GM18505 (cell line): ENCODE measurements at regions not wholly inside any gene's neighbourhood (a gene's known extent, or its start where the extent isn't known, plus 50 kb on each side); places are given as distances from the start of the nearest gene placed in this dataset.

Experiments
- ATAC-seq: cut with Tn5 transposase; IDR thresholded peaks from one replicate; pipeline ENCODE4 v1.9.1; 2021; ENCODE audit not compliant: unreplicated experiment
- POLR2A ChIP-seq: IDR thresholded peaks from 4 replicates; pipeline ENCODE4 v1.6.1; 2011; ENCODE audit warnings: borderline replicate concordance; ENCODE audit not compliant: insufficient read depth, insufficient read length; ENCODE audit errors: extremely low read depth

GRCh38 chr5:173667702-173668101, 51.3 kb upstream of the BOD1 start:
- no peak for TF ChIP-seq POLR2A
- no peak for ATAC-seq

GRCh38 chr5:173668245-173668800, 51.9 kb upstream of the BOD1 start:
- TF ChIP-seq POLR2A = no peak
- ATAC-seq = no peak

DNA sequence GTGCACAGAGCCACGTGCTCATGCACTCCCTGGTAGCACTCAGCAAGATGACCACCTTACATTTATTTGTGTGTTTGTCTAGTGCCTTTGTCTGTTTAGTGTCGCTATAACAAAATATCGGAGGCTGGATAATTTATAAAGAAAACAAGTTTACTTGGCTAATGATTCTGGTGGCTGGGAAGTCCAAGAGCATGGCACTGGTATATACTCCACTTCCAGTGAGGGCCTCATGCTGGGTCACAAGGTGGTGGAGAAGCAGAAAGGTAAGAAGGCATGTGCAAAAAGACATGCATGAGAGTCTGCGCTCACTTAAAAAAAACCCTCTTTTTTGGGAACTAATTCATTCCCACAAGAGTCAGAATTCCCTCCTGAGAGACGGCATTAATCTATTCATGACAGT, 52.5 kb upstream of the BOD1 start:
- ATAC-seq = no peak
- TF ChIP-seq POLR2A = no peak

GRCh38 chr5:173669483-173669882, 53.0 kb upstream of the BOD1 start:
- ATAC-seq = no peak
- TF ChIP-seq POLR2A = no peak

DNA sequence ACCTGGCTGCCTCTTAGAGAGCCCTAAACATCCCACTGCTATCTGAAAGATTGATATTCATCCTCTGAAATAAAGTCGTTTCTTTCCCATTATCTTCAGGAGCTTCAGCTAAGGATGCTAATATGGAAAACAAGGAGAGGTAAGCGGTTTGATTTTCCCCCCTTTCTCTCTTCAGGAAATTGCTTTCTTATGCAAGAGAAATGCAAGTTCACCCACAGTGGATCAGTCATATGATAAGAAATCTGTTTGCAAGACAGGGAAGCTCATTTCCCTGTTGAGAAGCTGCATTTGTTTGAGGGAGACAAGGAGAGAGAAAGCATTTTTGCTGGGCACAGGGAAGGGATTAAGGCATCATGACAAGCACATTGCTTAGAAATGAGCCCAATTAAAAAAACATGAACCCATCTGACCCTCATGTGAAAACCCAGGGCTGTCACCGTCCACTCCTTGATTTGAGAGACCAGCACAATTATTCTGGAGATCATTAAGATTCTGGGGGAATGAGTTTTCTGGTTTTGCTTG, 53.7 kb upstream of the BOD1 start:
- ATAC-seq = no peak
- no peak for TF ChIP-seq POLR2A

GRCh38 chr5:173670791-173671120, 54.3 kb upstream of the BOD1 start:
- ATAC-seq = no peak
- TF ChIP-seq POLR2A = no peak

GRCh38 chr5:173671121-173671949, 54.9 kb upstream of the BOD1 start:
- no peak for ATAC-seq
- TF ChIP-seq POLR2A = no peak

GRCh38 chr5:173672166-173672565, 55.7 kb upstream of the BOD1 start:
- no peak for TF ChIP-seq POLR2A
- ATAC-seq = no peak

GRCh38 chr5:173672891-173673290, 56.4 kb upstream of the BOD1 start:
- no peak for TF ChIP-seq POLR2A
- no peak for ATAC-seq

GRCh38 chr5:173673295-173674101, 57.0 kb upstream of the BOD1 start:
- TF ChIP-seq POLR2A = no peak
- no peak for ATAC-seq

GRCh38 chr5:173675287-173675996, 59.0 kb upstream of the BOD1 start:
- TF ChIP-seq POLR2A = no peak
- ATAC-seq = no peak

- no peak for ATAC-seq
- TF ChIP-seq POLR2A = no peak
Measured at GRCh38 chr5:173676375-173676774, 59.9 kb upstream of the BOD1 start.

DNA sequence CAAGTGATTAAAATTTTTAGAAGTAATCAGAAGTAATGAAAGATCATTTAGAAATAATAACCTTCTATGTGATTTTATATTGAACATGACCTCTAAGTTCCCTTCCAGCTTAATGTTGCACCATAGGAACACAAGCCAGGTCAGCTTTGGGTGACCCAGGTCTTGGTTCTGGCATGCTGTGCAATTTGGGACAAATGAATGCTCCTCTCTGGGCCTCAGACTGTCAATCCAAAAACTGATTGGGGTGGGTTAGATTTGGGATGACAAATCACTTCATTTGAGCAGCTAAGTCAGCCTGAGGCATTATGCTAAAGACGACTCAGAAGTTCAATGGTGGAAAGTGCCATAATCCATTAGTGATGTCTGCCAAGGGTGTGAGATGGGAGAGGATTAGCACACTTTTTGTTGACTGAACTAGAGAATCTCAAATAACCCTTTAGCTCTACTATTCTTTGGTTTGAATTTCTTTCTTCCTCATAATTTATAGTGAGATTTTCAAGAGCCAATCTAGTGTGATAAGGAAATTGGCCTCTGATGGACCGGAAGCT, 60.7 kb upstream of the BOD1 start:
- TF ChIP-seq POLR2A = no peak
- ATAC-seq = no peak
